PC-3 (cell line): ENCODE measurements at regions not wholly inside any gene's neighbourhood (a gene's known extent, or its start where the extent isn't known, plus 50 kb on each side); places are given as distances from the start of the nearest gene placed in this dataset.

Source experiments
- CTCF ChIP-seq: fragments of 300-600 bp; sonication (generic); conservative IDR thresholded peaks from 2 replicates; pipeline ENCODE4 v1.5.1; 2017; ENCODE audit warnings: antibody characterized with exemption, low read depth, mild to moderate bottlenecking, low read length
- EZH2 ChIP-seq: fragments of 300-600 bp; sonication (generic); IDR thresholded peaks from one replicate; pipeline ENCODE4 v1.6.1; 2017; ENCODE audit warnings: antibody characterized with exemption, mild to moderate bottlenecking, low read length; ENCODE audit not compliant: unreplicated experiment

- TF ChIP-seq CTCF: no peak
- TF ChIP-seq EZH2: no peak
Observed at GRCh38 chr14:36245223-36245622, 68.7 kb upstream of the PTCSC3 start.
